ENCODE measurements at regions not wholly inside any gene's neighbourhood (a gene's known extent, or its start where the extent isn't known, plus 50 kb on each side); places are given as distances from the start of the nearest gene placed in this dataset.

DNA sequence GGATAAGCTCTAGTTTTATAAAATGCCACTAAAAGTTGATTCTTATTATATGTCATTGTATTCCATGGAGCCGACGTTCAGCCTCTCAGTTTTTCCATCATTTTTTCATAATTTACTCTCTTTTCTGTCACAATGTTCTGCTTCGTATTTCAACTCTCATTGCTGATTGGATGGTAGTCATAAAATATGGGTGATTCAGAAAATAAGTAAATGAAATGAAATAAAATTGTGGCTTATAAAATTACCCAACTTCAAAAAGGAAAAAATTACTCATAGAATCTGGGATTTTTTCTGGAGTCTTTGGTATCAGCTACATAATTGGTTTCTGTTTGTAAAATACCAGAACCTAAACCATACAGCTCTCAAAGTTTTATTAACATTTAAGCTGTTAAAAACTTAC, 139.7 kb upstream of the ITGA4 start:
- TF ChIP-seq POLR2A (IDR thresholded peaks at IDR 0.05; ENCODE audit: low read depth, low read length) (no peak), POLR2AphosphoS5 (IDR thresholded peaks at IDR 0.05; ENCODE audit: low read depth, low read length) (no peak), TAF1 (IDR thresholded peaks at IDR 0.05; ENCODE audit: low read depth, low read length) (no peak), SPI1 (IDR thresholded peaks at IDR 0.05; ENCODE audit: low read depth, low read length) (no peak), POU2F2 (IDR thresholded peaks at IDR 0.05; ENCODE audit: low read depth, low read length) (no peak)
